ENCODE measurements at regions not wholly inside any gene's neighbourhood (a gene's known extent, or its start where the extent isn't known, plus 50 kb on each side); places are given as distances from the start of the nearest gene placed in this dataset.

- H3K4me1 Mint-ChIP-seq = peaks cover 8% of the 10 kb centered on the region
- no peak overlapping the region for H3K4me3 Mint-ChIP-seq
- H3K36me3 Mint-ChIP-seq (ENCODE audit: low read depth) = no peaks in the 10 kb centered on the region
- no peak overlapping the region for H3K27ac Mint-ChIP-seq
- ChIA-PET POLR2A (no interaction called here), CTCF (no interaction called here)
- DNase-seq = no peak
- peaks cover 30% of the 10 kb centered on the region for H3K27me3 Mint-ChIP-seq
- H3K9me3 Mint-ChIP-seq = no peaks in the 10 kb centered on the region
Measured at GRCh38 chr18:76688724-76689472, 133.5 kb upstream of the ZNF236 start.

DNA sequence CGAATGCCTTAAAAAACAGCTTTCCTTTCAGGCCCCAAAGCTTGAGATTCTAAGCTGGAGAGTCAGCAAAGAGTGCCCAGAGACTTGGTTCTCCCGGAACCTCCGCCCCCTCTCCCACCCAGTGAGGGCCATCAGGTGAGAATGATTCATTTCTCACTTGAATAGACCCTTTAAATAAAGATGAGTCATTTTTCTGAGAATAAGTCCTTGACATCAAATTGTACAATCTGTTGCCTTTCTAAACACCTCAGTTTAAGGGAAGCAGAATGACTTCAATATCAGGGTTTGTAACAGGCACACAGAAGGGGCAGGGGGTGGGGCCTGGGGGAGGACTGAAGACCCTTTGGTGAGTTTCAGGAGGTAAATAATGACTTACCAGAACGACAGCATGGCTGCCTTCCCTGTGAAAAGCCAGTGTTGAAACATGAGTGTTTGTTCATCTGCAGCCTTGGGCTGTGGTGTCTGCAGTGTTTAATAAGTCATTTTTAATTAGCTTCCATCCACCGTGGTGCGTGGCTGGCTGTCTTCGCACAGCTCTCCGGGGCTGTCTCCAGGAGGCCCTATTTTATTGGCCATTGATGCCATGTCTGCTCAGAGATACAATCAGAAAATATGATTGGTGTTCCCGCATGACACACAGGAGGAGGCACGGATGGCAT, 134.9 kb upstream of the ZNF236 start:
- H3K4me3 Mint-ChIP-seq = no peak overlapping the region
- POLR2A ChIA-PET = no interaction called here
- H3K27ac Mint-ChIP-seq = no peak overlapping the region
- H3K27me3 Mint-ChIP-seq = peaks cover 21% of the 10 kb centered on the region
- H3K36me3 Mint-ChIP-seq (ENCODE audit: low read depth) = no peaks in the 10 kb centered on the region
- no peaks in the 10 kb centered on the region for H3K9me3 Mint-ChIP-seq
- CTCF ChIA-PET = interaction anchor here (0.6 kb wide), 1 partner anchor 307 kb away, joined by 6 read pairs; no protein-coding TSS in a partner anchor
- no peak for DNase-seq
- peaks cover 8% of the 10 kb centered on the region for H3K4me1 Mint-ChIP-seq

GRCh38 chr18:76686737-76687231, 135.6 kb upstream of the ZNF236 start:
- POLR2A ChIA-PET = no interaction called here
- H3K4me3 Mint-ChIP-seq = no peak overlapping the region
- H3K27me3 Mint-ChIP-seq = peaks cover 15% of the 10 kb centered on the region
- CTCF ChIA-PET = interaction anchor here (0.6 kb wide), 1 partner anchor 306 kb away, joined by 6 read pairs; no protein-coding TSS in a partner anchor
- peaks cover 8% of the 10 kb centered on the region for H3K4me1 Mint-ChIP-seq
- H3K27ac Mint-ChIP-seq = no peak overlapping the region
- peak; percentile 39 for DNase-seq
- no peaks in the 10 kb centered on the region for H3K36me3 Mint-ChIP-seq (ENCODE audit: low read depth)
- no peaks in the 10 kb centered on the region for H3K9me3 Mint-ChIP-seq

- no peak overlapping the region for H3K4me3 Mint-ChIP-seq
Measured at GRCh38 chr18:76685860-76686259, 136.5 kb upstream of the ZNF236 start.

DNA sequence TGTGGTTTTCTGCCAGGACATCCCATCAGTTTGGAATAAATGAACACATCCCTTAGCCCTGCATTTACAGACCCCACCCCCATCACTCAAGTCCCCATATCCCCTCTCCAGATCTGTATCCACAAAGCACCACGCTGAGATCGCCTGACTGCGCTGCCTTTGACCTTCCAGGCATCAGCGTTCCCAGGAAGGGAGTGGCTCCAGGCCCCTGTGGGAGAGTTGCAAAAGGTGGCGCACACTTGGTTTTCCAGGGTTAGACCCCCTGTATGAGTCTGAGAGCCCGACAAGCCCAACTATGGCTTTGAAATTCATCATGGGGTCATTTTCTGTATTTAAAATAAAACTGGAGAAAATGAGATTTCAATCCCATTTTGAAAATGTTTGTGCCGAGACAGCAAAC, 137.0 kb upstream of the ZNF236 start:
- H3K4me1 Mint-ChIP-seq = peaks cover 8% of the 10 kb centered on the region
- ChIA-PET POLR2A (no interaction called here), CTCF (interaction anchor here (0.6 kb wide), 1 partner anchor 287 kb away, joined by 3 read pairs; no protein-coding TSS in a partner anchor)
- no peak overlapping the region for H3K27ac Mint-ChIP-seq
- no peaks in the 10 kb centered on the region for H3K36me3 Mint-ChIP-seq (ENCODE audit: low read depth)
- H3K27me3 Mint-ChIP-seq = peaks cover 9% of the 10 kb centered on the region
- no peak for DNase-seq
- no peak overlapping the region for H3K4me3 Mint-ChIP-seq
- no peaks in the 10 kb centered on the region for H3K9me3 Mint-ChIP-seq

More at GRCh38 chr18:76685860-76686259, 136.5 kb upstream of the ZNF236 start:
- CTCF ChIA-PET = interaction anchor here (0.6 kb wide), 1 partner anchor 287 kb away, joined by 3 read pairs; no protein-coding TSS in a partner anchor
- peaks cover 9% of the 10 kb centered on the region for H3K27me3 Mint-ChIP-seq
- peaks cover 8% of the 10 kb centered on the region for H3K4me1 Mint-ChIP-seq
- no peaks in the 10 kb centered on the region for H3K36me3 Mint-ChIP-seq (ENCODE audit: low read depth)
- DNase-seq = no peak
- no peak overlapping the region for H3K27ac Mint-ChIP-seq
- no peaks in the 10 kb centered on the region for H3K9me3 Mint-ChIP-seq
- POLR2A ChIA-PET = no interaction called here

DNA sequence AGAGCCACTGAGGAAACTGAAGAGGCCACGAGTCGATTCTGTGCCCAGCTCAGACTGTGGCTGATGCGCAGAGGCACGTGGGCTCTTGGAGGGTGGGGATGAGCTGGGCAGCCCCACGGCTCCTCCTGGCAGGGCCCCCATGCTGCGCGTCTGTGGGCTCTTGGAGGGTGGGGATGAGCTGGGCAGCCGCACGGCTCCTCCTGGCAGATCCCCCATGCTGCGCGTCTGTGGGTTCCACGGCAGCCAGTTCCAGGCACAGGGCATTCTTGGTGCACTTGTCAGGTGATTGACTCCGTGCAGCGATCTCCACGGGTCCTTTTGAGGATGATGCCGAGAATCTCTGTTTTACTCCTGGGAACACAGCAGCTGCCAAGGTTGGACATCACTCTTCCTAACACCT, 138.1 kb upstream of the ZNF236 start:
- Mint-ChIP-seq H3K27ac (no peak overlapping the region), H3K36me3 (ENCODE audit: low read depth) (no peaks in the 10 kb centered on the region), H3K9me3 (no peaks in the 10 kb centered on the region), H3K4me3 (no peak overlapping the region), H3K27me3 (peaks cover 5% of the 10 kb centered on the region), H3K4me1 (peaks cover 8% of the 10 kb centered on the region)
- CTCF ChIA-PET = interaction anchor here (0.6 to 1.7 kb wide), 3 partner anchors 11 to 1538 kb away, joined by 3 to 6 read pairs (median 4); no protein-coding TSS in a partner anchor
- DNase-seq = no peak
- POLR2A ChIA-PET = interaction anchor here (0.6 kb wide), 1 partner anchor 1312 kb away, joined by 3 read pairs; no protein-coding TSS in a partner anchor

GRCh38 chr18:76679945-76680344, 142.4 kb upstream of the ZNF236 start:
- H3K4me1 Mint-ChIP-seq = no peaks in the 10 kb centered on the region
- H3K27me3 Mint-ChIP-seq = peaks cover 9% of the 10 kb centered on the region
- POLR2A ChIA-PET = interaction anchor here (0.6 kb wide), 1 partner anchor 205 kb away, joined by 3 read pairs; no protein-coding TSS in a partner anchor
- DNase-seq = no peak
- H3K36me3 Mint-ChIP-seq (ENCODE audit: low read depth) = no peaks in the 10 kb centered on the region
- H3K27ac Mint-ChIP-seq = no peak overlapping the region
- H3K4me3 Mint-ChIP-seq = no peak overlapping the region
- CTCF ChIA-PET = no interaction called here
- no peaks in the 10 kb centered on the region for H3K9me3 Mint-ChIP-seq

DNA sequence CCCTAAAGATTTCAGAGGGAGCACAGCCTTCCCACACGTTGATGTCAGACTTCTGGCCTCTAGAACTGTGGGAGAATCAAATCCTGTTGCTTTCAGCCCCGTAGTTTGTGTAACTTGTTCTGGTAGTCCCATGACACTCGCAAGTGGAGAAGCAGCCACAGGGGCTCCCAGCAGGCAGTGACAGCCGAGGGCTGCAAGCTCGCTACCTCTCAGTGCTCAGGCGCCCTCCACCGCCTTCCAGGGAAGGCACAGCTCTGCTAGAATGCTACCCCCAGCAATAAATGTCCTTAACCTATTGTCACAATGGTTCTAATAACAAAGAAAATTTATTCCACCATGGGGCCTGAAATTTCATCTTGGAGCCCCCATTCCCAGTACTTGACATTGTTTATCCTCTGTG, 143.1 kb upstream of the ZNF236 start:
- Mint-ChIP-seq H3K27me3 (peaks cover 11% of the 10 kb centered on the region), H3K4me1 (no peaks in the 10 kb centered on the region), H3K4me3 (no peak overlapping the region), H3K36me3 (ENCODE audit: low read depth) (no peaks in the 10 kb centered on the region), H3K27ac (no peak overlapping the region), H3K9me3 (no peaks in the 10 kb centered on the region)
- ChIA-PET POLR2A (no interaction called here), CTCF (no interaction called here)
- no peak for DNase-seq

- H3K9me3 Mint-ChIP-seq = no peaks in the 10 kb centered on the region
- DNase-seq = no peak
- no peak overlapping the region for H3K4me3 Mint-ChIP-seq
- no peaks in the 10 kb centered on the region for H3K4me1 Mint-ChIP-seq
- H3K36me3 Mint-ChIP-seq (ENCODE audit: low read depth) = no peaks in the 10 kb centered on the region
- peaks cover 11% of the 10 kb centered on the region for H3K27me3 Mint-ChIP-seq
- H3K27ac Mint-ChIP-seq = no peak overlapping the region
- ChIA-PET POLR2A (no interaction called here), CTCF (no interaction called here)
Measured at GRCh38 chr18:76678248-76678647, 144.1 kb upstream of the ZNF236 start.

DNA sequence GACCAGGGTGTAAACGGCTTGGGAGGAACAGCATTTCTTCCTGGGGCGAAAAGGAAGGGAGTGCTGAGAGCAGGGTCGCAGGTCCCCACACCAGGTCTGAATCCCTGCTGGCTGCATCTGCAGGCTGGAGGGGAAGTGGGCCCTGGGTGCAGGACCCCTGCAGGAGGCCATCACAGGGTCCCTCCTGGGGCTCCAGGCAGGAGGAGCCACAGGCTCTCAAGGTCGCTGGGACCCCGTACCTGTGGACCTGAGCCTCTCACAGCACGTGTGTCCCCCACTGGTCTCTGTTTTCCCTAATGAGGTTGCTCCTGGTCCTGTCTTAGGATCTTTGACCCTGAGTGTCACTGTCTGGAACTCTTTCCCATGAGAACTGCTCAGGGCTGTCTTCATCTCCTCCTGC, 147.8 kb upstream of the ZNF236 start:
- no peak overlapping the region for H3K4me3 Mint-ChIP-seq
- no peaks in the 10 kb centered on the region for H3K36me3 Mint-ChIP-seq (ENCODE audit: low read depth)
- H3K27ac Mint-ChIP-seq = no peak overlapping the region
- ChIA-PET POLR2A (no interaction called here), CTCF (no interaction called here)
- DNase-seq = no peak
- no peaks in the 10 kb centered on the region for H3K9me3 Mint-ChIP-seq
- peaks cover 11% of the 10 kb centered on the region for H3K27me3 Mint-ChIP-seq
- H3K4me1 Mint-ChIP-seq = no peaks in the 10 kb centered on the region

- Mint-ChIP-seq H3K4me1 (no peaks in the 10 kb centered on the region), H3K27me3 (peaks cover 8% of the 10 kb centered on the region), H3K27ac (no peak overlapping the region), H3K4me3 (no peak overlapping the region), H3K36me3 (ENCODE audit: low read depth) (no peaks in the 10 kb centered on the region), H3K9me3 (no peaks in the 10 kb centered on the region)
- POLR2A ChIA-PET = interaction anchor here (0.6 kb wide), 1 partner anchor 158 kb away, joined by 3 read pairs; no protein-coding TSS in a partner anchor
- CTCF ChIA-PET = no interaction called here
- DNase-seq = no peak
Measured at GRCh38 chr18:76673281-76674185, 148.8 kb upstream of the ZNF236 start.

DNA sequence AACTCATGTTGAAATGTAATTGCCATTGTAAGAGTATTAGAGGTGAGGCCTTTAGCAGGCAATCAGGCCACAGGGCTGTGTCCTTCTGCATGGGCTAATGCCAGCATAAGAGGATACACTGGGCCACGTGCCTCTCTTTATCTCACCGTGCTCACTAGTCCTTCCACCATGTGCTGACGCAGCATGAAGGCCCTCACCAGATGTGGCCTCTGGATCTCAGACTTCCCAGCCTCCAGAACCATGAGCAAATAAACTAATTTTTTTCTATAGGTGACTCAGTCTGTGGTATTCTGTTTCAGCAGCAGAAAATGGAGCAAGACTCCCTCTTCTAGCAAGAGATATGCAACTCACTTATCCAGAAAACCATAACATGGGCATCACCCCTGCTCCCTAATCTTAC, 149.7 kb upstream of the ZNF236 start:
- no peak overlapping the region for H3K4me3 Mint-ChIP-seq
- ChIA-PET CTCF (no interaction called here), POLR2A (no interaction called here)
- H3K27ac Mint-ChIP-seq = no peak overlapping the region
- no peaks in the 10 kb centered on the region for H3K9me3 Mint-ChIP-seq
- no peaks in the 10 kb centered on the region for H3K4me1 Mint-ChIP-seq
- no peaks in the 10 kb centered on the region for H3K36me3 Mint-ChIP-seq (ENCODE audit: low read depth)
- DNase-seq = no peak
- peaks cover 6% of the 10 kb centered on the region for H3K27me3 Mint-ChIP-seq

All from activated CD4-positive, alpha-beta T cell treated with anti-CD3 and anti-CD28 coated beads, Interleukin-2, amount 10 ng/mL, durations not matched to agents 7 days and 5 days (primary cell).